A549 (cell line): ENCODE measurements at regions not wholly inside any gene's neighbourhood (a gene's known extent, or its start where the extent isn't known, plus 50 kb on each side); places are given as distances from the start of the nearest gene placed in this dataset.

ENCODE experiments used
- ATAC-seq, 2 experiments: fragments of 200-7000 bp in 1 of 2; fragments of >200 bp in 1 of 2; cut with Nextera tagmentation in 1 of 2; cut with Tn5 transposase in 1 of 2; 3 replicates each; pipeline versions ENCODE4 v1.8.0 to v1.9.1; 2018 to 2020; ENCODE audit warnings: mild to moderate bottlenecking in 1 of 2, moderate library complexity in 1 of 2
- CTCF ChIA-PET: fragments of 300-600 bp; sonication (Branson Sonifier 250); formaldehyde crosslinking; extraction: SDS; loops from one replicate; lab custom pipeline; 2021; ENCODE audit warnings: antibody characterized with exemption, inconsistent platforms; lab: Yijun Ruan, JAX
- POLR2A ChIA-PET: fragments of 350-600 bp; formaldehyde crosslinking; extraction: SDS; loops from one replicate; lab custom pipeline; 2021; ENCODE audit warnings: antibody characterized with exemption, inconsistent platforms; lab: Yijun Ruan, JAX
- DNase-seq, 2 experiments: peaks; one replicate each; pipeline versions ENCODE4 v3.0.0 to v3.0.0-alpha.2; 2011 to 2016; ENCODE audit warnings: low read depth in 1 of 2, low spot score in 1 of 2
- FAIRE-seq: peaks from 2 replicates; lab custom pipeline; 2011; peaks lifted over from hg19 to GRCh38; lab: Jason Lieb, UNC
- H3K27ac ChIP-seq, 2 experiments: fragments of >200 bp; sonication (Bioruptor Twin); formaldehyde crosslinking; 3 replicates each; pipeline ENCODE4 v1.5.1; 2016 to 2017
- H3K4me1 ChIP-seq: fragments of >200 bp; sonication (Bioruptor Twin); formaldehyde crosslinking; 3 replicates; pipeline ENCODE4 v1.6.1; 2016
- H3K4me2 ChIP-seq: fragments of >200 bp; sonication (Bioruptor Twin); formaldehyde crosslinking; 3 replicates; pipeline ENCODE4 v1.6.1; 2016
- H3K4me3 ChIP-seq: fragments of >200 bp; sonication (Bioruptor Twin); formaldehyde crosslinking; 3 replicates; pipeline ENCODE4 v1.5.1; 2016
- H3K9me3 ChIP-seq: fragments of >200 bp; sonication (Bioruptor Twin); formaldehyde crosslinking; 3 replicates; pipeline ENCODE4 v1.6.1; 2016
- ATOH8 ChIP-seq: fragments of 250-450 bp; sonication (Bioruptor Pico); IDR thresholded peaks from 2 replicates; pipeline ENCODE4 v1.5.0; 2020; ENCODE audit warnings: low read depth, mild to moderate bottlenecking, moderate library complexity
- BHLHE40 ChIP-seq: IDR thresholded peaks from 2 replicates; pipeline ENCODE4 v1.6.1; 2012; ENCODE audit warnings: low read depth, low read length, inconsistent platforms
- CBX2 ChIP-seq: fragments of 200-600 bp; sonication (generic); IDR thresholded peaks from 2 replicates; pipeline ENCODE4 v1.6.1; 2016; ENCODE audit warnings: low read depth, mild to moderate bottlenecking, borderline replicate concordance
- CBX8 ChIP-seq: fragments of 200-600 bp; sonication (generic); IDR thresholded peaks from 2 replicates; pipeline ENCODE4 v1.6.1; 2016
- CHD4 ChIP-seq: fragments of 200-600 bp; sonication (generic); IDR thresholded peaks from 2 replicates; pipeline ENCODE4 v1.6.1; 2016; ENCODE audit warnings: antibody characterized with exemption, mild to moderate bottlenecking, borderline replicate concordance
- CTCF ChIP-seq: fragments of >200 bp; sonication (Bioruptor Twin); formaldehyde crosslinking; IDR thresholded peaks from 3 replicates; pipeline ENCODE4 v1.5.1; 2016
- E2F6 ChIP-seq: IDR thresholded peaks from 2 replicates; pipeline ENCODE4 v1.6.1; 2012; ENCODE audit warnings: low read depth, borderline replicate concordance
- EHF ChIP-seq: fragments of 250-450 bp; sonication (Bioruptor Pico); IDR thresholded peaks from 2 replicates; pipeline ENCODE4 v1.5.0; 2020; ENCODE audit warnings: mild to moderate bottlenecking
- EP300 ChIP-seq, 2 experiments: fragments of >200 bp; sonication (Bioruptor Twin); formaldehyde crosslinking; IDR thresholded peaks; 2 replicates in 1 of 2; 3 replicates in 1 of 2; pipeline ENCODE4 v1.6.1; 2016 to 2017
- FOSL2 ChIP-seq, 2 experiments: fragments of 450-650 bp in 1 of 2; fragments of >200 bp in 1 of 2; sonication (Bioruptor Twin) in 1 of 2; formaldehyde crosslinking; IDR thresholded peaks; 2 replicates each; pipeline versions ENCODE4 v1.5.0 to v1.6.1; 2016 to 2020; ENCODE audit warnings: mild to moderate bottlenecking in 1 of 2, moderate library complexity in 1 of 2
- GATA3 ChIP-seq: IDR thresholded peaks from 2 replicates; pipeline ENCODE4 v1.6.1; 2012; ENCODE audit warnings: borderline replicate concordance
- HOXA7 ChIP-seq: fragments of 250-450 bp; sonication (Bioruptor Pico); IDR thresholded peaks from 2 replicates; pipeline ENCODE4 v1.5.0; 2020; ENCODE audit warnings: mild to moderate bottlenecking, moderate library complexity
- JUN ChIP-seq, 2 experiments: fragments of >200 bp; sonication (Bioruptor Twin); formaldehyde crosslinking; IDR thresholded peaks; 2 replicates in 1 of 2; 3 replicates in 1 of 2; pipeline ENCODE4 v1.6.1; 2016 to 2017
- JUNB ChIP-seq: fragments of >200 bp; sonication (Bioruptor Twin); formaldehyde crosslinking; IDR thresholded peaks from 2 replicates; pipeline ENCODE4 v1.6.1; 2016
- KDM5A ChIP-seq: fragments of 200-600 bp; sonication (generic); IDR thresholded peaks from 2 replicates; pipeline ENCODE4 v1.6.1; 2016; ENCODE audit warnings: antibody characterized with exemption, mild to moderate bottlenecking
- MAZ ChIP-seq: fragments of 150-350 bp; IDR thresholded peaks from 2 replicates; pipeline ENCODE4 v1.6.1; 2014; ENCODE audit warnings: antibody characterized with exemption, low read depth, low read length, borderline replicate concordance
- MYC ChIP-seq: IDR thresholded peaks from 2 replicates; pipeline ENCODE4 v1.6.1; 2012; ENCODE audit warnings: mild to moderate bottlenecking, inconsistent platforms, low read length, improper control_type of control experiment, borderline replicate concordance
- NFE2L2 ChIP-seq: fragments of 150-350 bp; conservative IDR thresholded peaks from 2 replicates; pipeline ENCODE4 v1.6.1; 2014; ENCODE audit warnings: low read length
- NPAS2 ChIP-seq: fragments of 250-450 bp; sonication (Bioruptor Pico); IDR thresholded peaks from 2 replicates; pipeline ENCODE4 v1.8.0; 2022; ENCODE audit warnings: mild to moderate bottlenecking, moderate library complexity, borderline replicate concordance
- NR3C1 ChIP-seq: fragments of >200 bp; sonication (Bioruptor Twin); formaldehyde crosslinking; IDR thresholded peaks from 3 replicates; pipeline ENCODE4 v1.6.1; 2017
- POLR2A ChIP-seq: IDR thresholded peaks from 2 replicates; pipeline ENCODE4 v1.6.1; 2012; ENCODE audit warnings: mild to moderate bottlenecking, low read length
- POLR2AphosphoS2 ChIP-seq: conservative IDR thresholded peaks from 2 replicates; pipeline ENCODE4 v1.6.1; 2012; ENCODE audit warnings: low read length, improper control_type of control experiment, inconsistent platforms
- RAD21 ChIP-seq, 2 experiments: fragments of >200 bp in 1 of 2; sonication (Bioruptor Twin) in 1 of 2; formaldehyde crosslinking in 1 of 2; IDR thresholded peaks in 1 of 2; conservative IDR thresholded peaks in 1 of 2; 2 replicates in 1 of 2; 3 replicates in 1 of 2; pipeline ENCODE4 v1.6.1; 2012 to 2018; ENCODE audit warnings: inconsistent platforms in 1 of 2
- RARB ChIP-seq: fragments of 250-450 bp; sonication (Bioruptor Pico); IDR thresholded peaks from 2 replicates; pipeline ENCODE4 v1.8.0; 2021; ENCODE audit warnings: mild to moderate bottlenecking, moderate library complexity
- SMC3 ChIP-seq: fragments of >200 bp; sonication (Bioruptor Twin); formaldehyde crosslinking; IDR thresholded peaks from 3 replicates; pipeline ENCODE4 v1.6.1; 2018; ENCODE audit warnings: inconsistent platforms
- SREBF2 ChIP-seq: fragments of 450-650 bp; IDR thresholded peaks from 2 replicates; pipeline ENCODE4 v1.6.1; 2014; ENCODE audit warnings: mild to moderate bottlenecking, moderate library complexity
- USF2 ChIP-seq: fragments of 450-650 bp; IDR thresholded peaks from 2 replicates; pipeline ENCODE4 v1.6.1; 2014; ENCODE audit warnings: antibody characterized with exemption
- ZNF302 ChIP-seq: fragments of 250-450 bp; sonication (Bioruptor Pico); IDR thresholded peaks from 2 replicates; pipeline ENCODE4 v1.9.0; 2021; ENCODE audit warnings: inconsistent platforms, mild to moderate bottlenecking, moderate library complexity
- WGBS: methylation state at CpG from one replicate; pipeline ENCODE4 v1.1.6; 2017; ENCODE audit errors: missing lambda C conversion rate; 5-methylcytosine and 5-hydroxymethylcytosine counted together

GRCh38 chr14:99330316-99331240, 58.6 kb upstream of the BCL11B start:
- no peak for TF ChIP-seq MAZ
- Histone ChIP-seq H3K4me1 (0 out of 3 replicates have a peak, but pooled peaks cover 8% of the 10 kb centered on the region), H3K27ac (no peak overlapping the region), H3K4me2 (no peak overlapping the region), H3K9me3 (no peaks in the 10 kb centered on the region), H3K4me3 (no peak overlapping the region)
- ATAC-seq: no peak
- POLR2A ChIA-PET: no interaction called here
- DNase-seq: no peak
- FAIRE-seq: no peak
- 68% methylated on average over 15 of the region's 17 CpGs for WGBS
- CTCF ChIA-PET: interaction anchor here (0.9 to 2.7 kb wide), 3 partner anchors 8 to 28 kb away, joined by 3 to 22 read pairs (median 3); no protein-coding TSS in a partner anchor

GRCh38 chr14:99329711-99330315, 57.8 kb upstream of the BCL11B start:
- 53% methylated on average over 10 of the region's 10 CpGs for WGBS
- Histone ChIP-seq H3K4me1 (0 out of 3 replicates have a peak, but pooled peaks cover 8% of the 10 kb centered on the region), H3K4me3 (no peak overlapping the region), H3K9me3 (no peaks in the 10 kb centered on the region), H3K4me2 (no peak overlapping the region), H3K27ac (no peak overlapping the region)
- no peak for DNase-seq
- POLR2A ChIA-PET: no interaction called here
- CTCF ChIA-PET: interaction anchor here (2.7 kb wide), 1 partner anchor 10 kb away, joined by 22 read pairs; no protein-coding TSS in a partner anchor
- no peak for ATAC-seq
- no peak for FAIRE-seq
- no peak for TF ChIP-seq FOSL2 (IDR thresholded peaks at IDR 0.05)
- no peak for TF ChIP-seq FOSL2 (CRISPR knock-in tag; IDR thresholded peaks at IDR 0.05)
- no peak for TF ChIP-seq JUN (IDR thresholded peaks at IDR 0.05)
- no peak for TF ChIP-seq RARB (CRISPR knock-in tag)
- no peak for TF ChIP-seq CTCF
- no peak for TF ChIP-seq EHF
- no peak for TF ChIP-seq USF2
- no peak for TF ChIP-seq HOXA7 (CRISPR knock-in tag)
- no peak for TF ChIP-seq NR3C1
- TF ChIP-seq SREBF2: no peak
- no peak for TF ChIP-seq RAD21 (conservative IDR thresholded peaks at IDR 0.05 in 1 of 2, IDR thresholded peaks at IDR 0.05 in 1 of 2)
- TF ChIP-seq GATA3: no peak
- TF ChIP-seq KDM5A: no peak
- TF ChIP-seq BHLHE40: no peak
- no peak for TF ChIP-seq CBX8
- TF ChIP-seq POLR2AphosphoS2: no peak

GRCh38 chr14:99327458-99328250, 55.7 kb upstream of the BCL11B start:
- WGBS: 44% methylated on average over 14 of the region's 14 CpGs
- ChIA-PET CTCF (interaction anchor here (0.7 to 1.6 kb wide), 3 partner anchors 13 to 88 kb away, joined by 3 to 5 read pairs (median 3); no protein-coding TSS in a partner anchor), POLR2A (no interaction called here)
- no peak overlapping the region for H3K4me3 ChIP-seq
- 0 out of 3 replicates have a peak, but pooled peaks cover 8% of the 10 kb centered on the region for H3K4me1 ChIP-seq
- ATAC-seq (peak; percentile 44 to 49; a peak in 3 of 6 replicates), FAIRE-seq (no peak), DNase-seq (no peak)
- H3K27ac ChIP-seq: no peak overlapping the region
- peak overlapping the region; percentile 13; the same call in 1 of the 3 replicates for H3K4me2 ChIP-seq
- H3K9me3 ChIP-seq: no peaks in the 10 kb centered on the region
- TF ChIP-seq EP300 (IDR thresholded peaks at IDR 0.05) (no peak), POLR2AphosphoS2 (no peak), E2F6 (no peak), CBX2 (no peak), NFE2L2 (no peak), ZNF302 (CRISPR knock-in tag) (no peak), SMC3 (no peak), JUNB (no peak), NR3C1 (no peak), MYC (no peak), ATOH8 (CRISPR knock-in tag) (no peak), NPAS2 (CRISPR knock-in tag) (no peak), POLR2A (no peak), CHD4 (no peak), GATA3 (no peak)
